ENCODE measurements at regions not wholly inside any gene's neighbourhood (a gene's known extent, or its start where the extent isn't known, plus 50 kb on each side); places are given as distances from the start of the nearest gene placed in this dataset.

DNA sequence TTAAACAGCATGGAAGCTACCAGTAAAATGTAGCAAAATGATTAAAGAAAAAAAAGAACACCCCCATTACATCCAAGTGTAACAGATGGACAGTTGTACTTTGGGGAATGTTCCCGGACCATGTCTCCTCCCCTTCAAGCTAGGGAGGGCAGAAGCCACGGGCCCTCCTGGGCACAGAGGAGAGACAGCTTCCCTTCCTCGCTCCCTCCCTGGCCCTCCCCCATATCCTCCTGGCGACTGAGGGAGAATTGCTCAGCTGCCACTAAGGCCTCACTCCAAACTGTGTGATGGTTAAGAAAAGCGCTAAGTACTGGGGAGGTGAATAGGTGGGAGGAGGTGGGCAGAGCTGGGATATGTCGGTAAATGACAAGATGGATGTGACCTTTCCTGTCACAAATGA, 358.0 kb downstream of the HRH4 start:
- TF ChIP-seq, protein P1, sequence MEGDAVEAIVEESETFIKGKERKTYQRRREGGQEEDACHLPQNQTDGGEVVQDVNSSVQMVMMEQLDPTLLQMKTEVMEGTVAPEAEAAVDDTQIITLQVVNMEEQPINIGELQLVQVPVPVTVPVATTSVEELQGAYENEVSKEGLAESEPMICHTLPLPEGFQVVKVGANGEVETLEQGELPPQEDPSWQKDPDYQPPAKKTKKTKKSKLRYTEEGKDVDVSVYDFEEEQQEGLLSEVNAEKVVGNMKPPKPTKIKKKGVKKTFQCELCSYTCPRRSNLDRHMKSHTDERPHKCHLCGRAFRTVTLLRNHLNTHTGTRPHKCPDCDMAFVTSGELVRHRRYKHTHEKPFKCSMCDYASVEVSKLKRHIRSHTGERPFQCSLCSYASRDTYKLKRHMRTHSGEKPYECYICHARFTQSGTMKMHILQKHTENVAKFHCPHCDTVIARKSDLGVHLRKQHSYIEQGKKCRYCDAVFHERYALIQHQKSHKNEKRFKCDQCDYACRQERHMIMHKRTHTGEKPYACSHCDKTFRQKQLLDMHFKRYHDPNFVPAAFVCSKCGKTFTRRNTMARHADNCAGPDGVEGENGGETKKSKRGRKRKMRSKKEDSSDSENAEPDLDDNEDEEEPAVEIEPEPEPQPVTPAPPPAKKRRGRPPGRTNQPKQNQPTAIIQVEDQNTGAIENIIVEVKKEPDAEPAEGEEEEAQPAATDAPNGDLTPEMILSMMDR (conservative IDR thresholded peaks at IDR 0.05), result no peak
- TF ChIP-seq ZFX (IDR thresholded peaks at IDR 0.05), result no peak
